CD4-positive, alpha-beta memory T cell (primary cell): ENCODE measurements at regions not wholly inside any gene's neighbourhood (a gene's known extent, or its start where the extent isn't known, plus 50 kb on each side); places are given as distances from the start of the nearest gene placed in this dataset.

Source experiments
- CTCF ChIA-PET: fragments of 350-600 bp; sonication (Branson Sonifier 250); formaldehyde crosslinking; loops from one replicate; lab custom pipeline; 2021; ENCODE audit warnings: inconsistent platforms; ENCODE audit not compliant: partially characterized antibody; lab: Charles Lee
- POLR2A ChIA-PET: fragments of 350-600 bp; sonication (Branson Sonifier 250); formaldehyde crosslinking; loops from one replicate; lab custom pipeline; 2021; ENCODE audit not compliant: partially characterized antibody; lab: Charles Lee
- DNase-seq, 5 donors: peaks; one replicate each; pipeline versions ENCODE4 v3.0.0 to v3.0.0-alpha.2; 2020 to 2022; ENCODE audit warnings: mixed read lengths in 1 of 5
- H3K27ac ChIP-seq: one replicate; pipeline ENCODE4 v1.7.0; 2013; ENCODE audit warnings: low read depth, low read length
- H3K27me3 ChIP-seq: 2 replicates; pipeline ENCODE4 v1.7.0; 2013; ENCODE audit warnings: mild to moderate bottlenecking, low read length, moderate library complexity; ENCODE audit not compliant: insufficient read depth
- H3K36me3 ChIP-seq: 2 replicates; pipeline ENCODE4 v1.7.0; 2013; ENCODE audit warnings: mild to moderate bottlenecking, low read length, moderate library complexity; ENCODE audit not compliant: insufficient read depth
- H3K4me1 ChIP-seq: 2 replicates; pipeline ENCODE4 v1.7.0; 2013; ENCODE audit warnings: mild to moderate bottlenecking, low read length, moderate library complexity; ENCODE audit not compliant: insufficient read depth
- H3K4me3 ChIP-seq, 2 donors: one replicate each; pipeline ENCODE4 v1.7.0; 2013; ENCODE audit warnings: low read length in 2 of 2, mild to moderate bottlenecking in 1 of 2
- H3K9me3 ChIP-seq, 2 donors: one replicate each; pipeline ENCODE4 v1.7.0; 2013; ENCODE audit warnings: low read length in 2 of 2, control low read depth in 1 of 2; ENCODE audit not compliant: control insufficient read depth in 1 of 2
- H3K27ac Mint-ChIP-seq, 7 donors: one replicate each; pipeline ENCODE4 v1.8.0; 2020 to 2021; ENCODE audit warnings: mixed read lengths in 7 of 7, mild to moderate bottlenecking in 6 of 7, inconsistent platforms in 3 of 7, moderate library complexity in 3 of 7
- H3K27me3 Mint-ChIP-seq, 2 donors: one replicate each; pipeline ENCODE4 v1.8.0; 2020 to 2021; ENCODE audit warnings: mixed read lengths in 2 of 2
- H3K36me3 Mint-ChIP-seq, 2 donors: one replicate each; pipeline ENCODE4 v1.8.0; 2020 to 2021; ENCODE audit warnings: mixed read lengths in 2 of 2, inconsistent platforms in 1 of 2, mild to moderate bottlenecking in 1 of 2
- H3K4me1 Mint-ChIP-seq, 4 donors: one replicate each; pipeline ENCODE4 v1.8.0; 2020 to 2021; ENCODE audit warnings: mixed read lengths in 4 of 4, mild to moderate bottlenecking in 1 of 4
- H3K4me3 Mint-ChIP-seq, 8 donors: one replicate each; pipeline ENCODE4 v1.8.0; 2020 to 2021; ENCODE audit warnings: mixed read lengths in 8 of 8, mild to moderate bottlenecking in 7 of 8, moderate library complexity in 6 of 8, inconsistent platforms in 3 of 8
- H3K9me3 Mint-ChIP-seq, 8 donors: one replicate each; pipeline ENCODE4 v1.8.0; 2020 to 2021; ENCODE audit warnings: mixed read lengths in 8 of 8, mild to moderate bottlenecking in 5 of 8, inconsistent platforms in 3 of 8, moderate library complexity in 1 of 8
- intact Hi-C: fragments of 100-400 bp; cut with micrococcal nuclease; formaldehyde crosslinking; loops from one replicate; pipeline ENCODE4 v1.15.1; 2023

- Histone ChIP-seq H3K27ac (no peak overlapping the region), H3K9me3 (no peaks in the 10 kb centered on the region), H3K4me3 (no peak overlapping the region), H3K27me3 (no peaks in the 10 kb centered on the region), H3K36me3 (no peaks in the 10 kb centered on the region), H3K4me1 (no peaks in the 10 kb centered on the region)
- Mint-ChIP-seq H3K4me1 (no peaks in the 10 kb centered on the region), H3K27ac (no peak overlapping the region), H3K4me3 (no peak overlapping the region), H3K9me3 (peaks cover 0 to 5% (median 2%) of the 10 kb centered on the region in 8 donors), H3K27me3 (peaks cover 11 to 17% of the 10 kb centered on the region in 2 donors), H3K36me3 (no peaks in the 10 kb centered on the region)
- no peak for DNase-seq
- intact Hi-C loops = no loop called here
- POLR2A ChIA-PET = no interaction called here
- CTCF ChIA-PET = no interaction called here
Measured at GRCh38 chr15:69978603-69979002, 119.1 kb downstream of the TLE3 start.

GRCh38 chr15:69979262-69979661, 118.5 kb downstream of the TLE3 start:
- ChIA-PET POLR2A (no interaction called here), CTCF (no interaction called here)
- Mint-ChIP-seq H3K27ac (no peak overlapping the region), H3K36me3 (no peaks in the 10 kb centered on the region), H3K4me3 (no peak overlapping the region), H3K27me3 (peaks cover 11 to 17% of the 10 kb centered on the region in 2 donors), H3K4me1 (no peaks in the 10 kb centered on the region), H3K9me3 (peaks cover 0 to 5% (median 1%) of the 10 kb centered on the region in 8 donors)
- DNase-seq = no peak
- no peak overlapping the region for H3K4me3 ChIP-seq
- H3K9me3 ChIP-seq = no peaks in the 10 kb centered on the region
- H3K27ac ChIP-seq = no peak overlapping the region
- intact Hi-C loops = no loop called here
- no peaks in the 10 kb centered on the region for H3K36me3 ChIP-seq
- no peaks in the 10 kb centered on the region for H3K4me1 ChIP-seq
- no peaks in the 10 kb centered on the region for H3K27me3 ChIP-seq

GRCh38 chr15:69979783-69980182, 117.9 kb downstream of the TLE3 start:
- no peak for DNase-seq
- POLR2A ChIA-PET = no interaction called here
- CTCF ChIA-PET = no interaction called here
- no peak overlapping the region for H3K4me3 ChIP-seq
- Mint-ChIP-seq H3K4me3 (no peak overlapping the region), H3K27me3 (peaks cover 14 to 15% of the 10 kb centered on the region in 2 donors), H3K36me3 (no peaks in the 10 kb centered on the region), H3K4me1 (no peaks in the 10 kb centered on the region), H3K27ac (no peak overlapping the region), H3K9me3 (peaks cover 0 to 5% (median 1%) of the 10 kb centered on the region in 8 donors)
- H3K36me3 ChIP-seq = no peaks in the 10 kb centered on the region
- no peaks in the 10 kb centered on the region for H3K27me3 ChIP-seq
- no peaks in the 10 kb centered on the region for H3K4me1 ChIP-seq
- intact Hi-C loops = no loop called here
- H3K27ac ChIP-seq = no peak overlapping the region
- no peaks in the 10 kb centered on the region for H3K9me3 ChIP-seq

GRCh38 chr15:69980341-69981059, 117.2 kb downstream of the TLE3 start:
- CTCF ChIA-PET = no interaction called here
- no peaks in the 10 kb centered on the region for H3K36me3 ChIP-seq
- Mint-ChIP-seq H3K27ac (no peak overlapping the region), H3K36me3 (no peaks in the 10 kb centered on the region), H3K27me3 (peaks cover 15 to 16% of the 10 kb centered on the region in 2 donors), H3K9me3 (peaks cover 0 to 4% (median 1%) of the 10 kb centered on the region in 8 donors), H3K4me1 (no peaks in the 10 kb centered on the region), H3K4me3 (no peak overlapping the region)
- no peak overlapping the region for H3K4me3 ChIP-seq
- POLR2A ChIA-PET = no interaction called here
- intact Hi-C loops = no loop called here
- H3K27ac ChIP-seq = no peak overlapping the region
- no peaks in the 10 kb centered on the region for H3K27me3 ChIP-seq
- DNase-seq = no peak
- H3K4me1 ChIP-seq = no peaks in the 10 kb centered on the region
- no peaks in the 10 kb centered on the region for H3K9me3 ChIP-seq

GRCh38 chr15:69982037-69982436, 115.7 kb downstream of the TLE3 start:
- intact Hi-C loops = no loop called here
- POLR2A ChIA-PET = no interaction called here
- H3K27me3 ChIP-seq = no peaks in the 10 kb centered on the region

DNA sequence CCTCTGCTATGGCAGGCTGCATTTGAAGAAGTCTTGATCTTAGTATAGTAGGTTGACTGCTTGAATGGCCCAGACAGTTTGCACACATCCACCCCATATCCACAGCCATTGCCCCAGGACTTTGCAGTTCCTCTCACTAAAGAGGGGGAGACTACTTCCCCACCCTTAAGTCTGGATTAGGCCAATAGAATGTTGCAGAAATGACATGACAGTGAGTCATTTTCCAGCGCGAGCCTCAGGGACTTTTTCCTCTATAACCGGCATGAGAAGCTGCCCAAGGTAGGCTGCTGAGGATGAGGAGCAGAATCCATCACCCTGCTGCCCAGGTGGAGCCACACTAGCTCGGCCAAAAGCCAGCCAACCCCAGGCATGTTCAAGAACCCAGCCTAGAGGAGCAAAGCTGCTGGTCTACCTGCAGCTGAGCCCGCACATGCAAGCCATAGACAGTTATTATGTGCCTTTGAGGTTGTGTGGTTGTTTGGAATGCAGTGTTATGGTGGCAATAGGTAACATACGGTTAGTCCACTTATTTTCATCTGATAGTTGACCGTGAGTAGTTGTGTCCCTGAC, 113.9 kb downstream of the TLE3 start:
- H3K27ac Mint-ChIP-seq = no peak overlapping the region
- H3K4me1 Mint-ChIP-seq = no peaks in the 10 kb centered on the region
- H3K4me3 Mint-ChIP-seq = no peak overlapping the region
- Histone ChIP-seq H3K4me3 (no peak overlapping the region), H3K27ac (no peak overlapping the region), H3K4me1 (no peaks in the 10 kb centered on the region), H3K9me3 (no peaks in the 10 kb centered on the region), H3K27me3 (no peaks in the 10 kb centered on the region), H3K36me3 (no peaks in the 10 kb centered on the region)
- ChIA-PET CTCF (no interaction called here), POLR2A (no interaction called here)
- no peak for DNase-seq
- H3K36me3 Mint-ChIP-seq = no peaks in the 10 kb centered on the region
- peaks cover 7 to 20% of the 10 kb centered on the region in 2 donors for H3K27me3 Mint-ChIP-seq
- no peaks in the 10 kb centered on the region for H3K9me3 Mint-ChIP-seq
- intact Hi-C loops = no loop called here

More at GRCh38 chr15:69982037-69982436, 115.7 kb downstream of the TLE3 start:
- CTCF ChIA-PET = no interaction called here
- DNase-seq = no peak
- H3K27ac ChIP-seq = no peak overlapping the region
- H3K4me1 Mint-ChIP-seq = no peaks in the 10 kb centered on the region
- H3K4me3 Mint-ChIP-seq = no peak overlapping the region
- H3K4me3 ChIP-seq = no peak overlapping the region
- peaks cover 14 to 15% of the 10 kb centered on the region in 2 donors for H3K27me3 Mint-ChIP-seq
- H3K9me3 ChIP-seq = no peaks in the 10 kb centered on the region
- H3K36me3 Mint-ChIP-seq = no peaks in the 10 kb centered on the region
- H3K9me3 Mint-ChIP-seq = peaks cover 0 to 3% (median 0%) of the 10 kb centered on the region in 8 donors
- no peaks in the 10 kb centered on the region for H3K36me3 ChIP-seq
- no peaks in the 10 kb centered on the region for H3K4me1 ChIP-seq
- H3K27ac Mint-ChIP-seq = no peak overlapping the region

GRCh38 chr15:69987492-69988489, 109.9 kb downstream of the TLE3 start:
- ChIA-PET POLR2A (no interaction called here), CTCF (no interaction called here)
- Histone ChIP-seq H3K27ac (no peak overlapping the region), H3K4me3 (no peak overlapping the region), H3K36me3 (no peaks in the 10 kb centered on the region), H3K27me3 (no peaks in the 10 kb centered on the region), H3K9me3 (no peaks in the 10 kb centered on the region), H3K4me1 (no peaks in the 10 kb centered on the region)
- intact Hi-C loops = no loop called here
- H3K9me3 Mint-ChIP-seq = no peaks in the 10 kb centered on the region
- DNase-seq = no peak
- no peaks in the 10 kb centered on the region for H3K36me3 Mint-ChIP-seq
- no peak overlapping the region for H3K27ac Mint-ChIP-seq
- no peak overlapping the region for H3K4me3 Mint-ChIP-seq
- peaks cover 6 to 14% of the 10 kb centered on the region in 2 donors for H3K27me3 Mint-ChIP-seq
- no peaks in the 10 kb centered on the region for H3K4me1 Mint-ChIP-seq
